ENCODE measurements at regions not wholly inside any gene's neighbourhood (a gene's known extent, or its start where the extent isn't known, plus 50 kb on each side); places are given as distances from the start of the nearest gene placed in this dataset.
"Not testable (repeated sequence)": the region's sequence is repeated elsewhere in the genome, so short reads cannot be mapped to it uniquely, and the experiment has no call there.

- no peaks in the 10 kb centered on the region for H3K36me3 ChIP-seq (ENCODE audit: control insufficient read depth, insufficient read depth, low read length)
- TF ChIP-seq CTCF (IDR thresholded peaks at IDR 0.05; ENCODE audit: insufficient read depth, low read length, severe bottlenecking): no peak
- DNase-seq (ENCODE audit: low read depth) (no peak), FAIRE-seq (no peak)
- no peaks in the 10 kb centered on the region for H3K27me3 ChIP-seq (ENCODE audit: control insufficient read depth, insufficient read depth, low read length)
- no peak overlapping the region for H3K4me3 ChIP-seq (ENCODE audit: low read depth, low read length)
Measured at GRCh38 chr22:48624401-48624800, 1203.3 kb downstream of the BRD1 start.

GRCh38 chr22:48622891-48623545, 1204.7 kb downstream of the BRD1 start:
- DNase-seq (ENCODE audit: low read depth) (no peak), FAIRE-seq (no peak)
- H3K27me3 ChIP-seq (ENCODE audit: control insufficient read depth, insufficient read depth, low read length): no peaks in the 10 kb centered on the region
- no peak overlapping the region for H3K4me3 ChIP-seq (ENCODE audit: low read depth, low read length)
- no peak for TF ChIP-seq CTCF (IDR thresholded peaks at IDR 0.05; ENCODE audit: insufficient read depth, low read length, severe bottlenecking)
- H3K36me3 ChIP-seq (ENCODE audit: control insufficient read depth, insufficient read depth, low read length): no peaks in the 10 kb centered on the region

- Histone ChIP-seq H3K4me3 (ENCODE audit: low read depth, low read length) (no peak overlapping the region), H3K36me3 (ENCODE audit: control insufficient read depth, insufficient read depth, low read length) (no peaks in the 10 kb centered on the region), H3K27me3 (ENCODE audit: control insufficient read depth, insufficient read depth, low read length) (no peaks in the 10 kb centered on the region)
- no peak for TF ChIP-seq CTCF (IDR thresholded peaks at IDR 0.05; ENCODE audit: insufficient read depth, low read length, severe bottlenecking)
- no peak for FAIRE-seq
- no peak for DNase-seq (ENCODE audit: low read depth)
Measured at GRCh38 chr22:48621085-48621484, 1206.6 kb downstream of the BRD1 start.

- not testable (repeated sequence) for H3K27me3 ChIP-seq (ENCODE audit: control insufficient read depth, insufficient read depth, low read length); DNase-seq (ENCODE audit: low read depth); H3K36me3 ChIP-seq (ENCODE audit: control insufficient read depth, insufficient read depth, low read length); FAIRE-seq; H3K4me3 ChIP-seq (ENCODE audit: low read depth, low read length)
Measured at GRCh38 chr22:48620460-48620859, 1207.2 kb downstream of the BRD1 start.

GRCh38 chr22:48619721-48620120, 1208.0 kb downstream of the BRD1 start:
- Histone ChIP-seq H3K4me3 (ENCODE audit: low read depth, low read length) (no peak overlapping the region), H3K27me3 (ENCODE audit: control insufficient read depth, insufficient read depth, low read length) (no peaks in the 10 kb centered on the region), H3K36me3 (ENCODE audit: control insufficient read depth, insufficient read depth, low read length) (no peaks in the 10 kb centered on the region)
- TF ChIP-seq CTCF (IDR thresholded peaks at IDR 0.05; ENCODE audit: insufficient read depth, low read length, severe bottlenecking): no peak
- FAIRE-seq: no peak
- DNase-seq (ENCODE audit: low read depth): no peak

- FAIRE-seq (no peak), DNase-seq (ENCODE audit: low read depth) (no peak)
- Histone ChIP-seq H3K4me3 (ENCODE audit: low read depth, low read length) (no peak overlapping the region), H3K36me3 (ENCODE audit: control insufficient read depth, insufficient read depth, low read length) (no peaks in the 10 kb centered on the region), H3K27me3 (ENCODE audit: control insufficient read depth, insufficient read depth, low read length) (no peaks in the 10 kb centered on the region)
- TF ChIP-seq CTCF (IDR thresholded peaks at IDR 0.05; ENCODE audit: insufficient read depth, low read length, severe bottlenecking): no peak
Measured at GRCh38 chr22:48618326-48618725, 1209.3 kb downstream of the BRD1 start.

Measured in bronchial epithelial cell (primary cell).